Midbrain (tissue), 1 donor: ENCODE measurements at regions not wholly inside any gene's neighbourhood (a gene's known extent, or its start where the extent isn't known, plus 50 kb on each side); places are given as distances from the start of the nearest gene placed in this dataset.
"Not testable (repeated sequence)": the region's sequence is repeated elsewhere in the genome, so short reads cannot be mapped to it uniquely, and the experiment has no call there.

ENCODE experiments used
- DNase-seq: peaks from one replicate; lab custom pipeline; 2025; lab: John Stamatoyannopoulos, UW

DNA sequence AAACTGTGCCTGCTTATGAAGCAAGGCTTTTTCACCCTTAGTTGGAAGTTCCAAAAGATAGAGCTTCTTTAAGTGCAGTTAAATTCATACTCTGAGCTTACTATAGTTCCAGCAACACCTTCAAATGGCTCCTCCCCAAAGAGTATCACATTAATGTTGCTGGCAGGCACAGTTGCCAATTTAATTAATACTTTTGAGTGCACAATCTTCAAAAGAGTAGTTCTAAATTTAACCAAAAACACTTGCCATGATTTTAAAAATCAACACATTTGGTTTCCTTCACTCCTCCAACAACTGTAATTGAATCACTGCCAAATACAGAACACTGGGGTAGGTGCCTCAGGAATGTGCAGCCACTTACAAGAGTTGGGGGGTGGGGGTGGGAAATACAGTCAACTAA lies 150.6 kb upstream of the UBE2E3 start:
- DNase-seq: no peak

DNA sequence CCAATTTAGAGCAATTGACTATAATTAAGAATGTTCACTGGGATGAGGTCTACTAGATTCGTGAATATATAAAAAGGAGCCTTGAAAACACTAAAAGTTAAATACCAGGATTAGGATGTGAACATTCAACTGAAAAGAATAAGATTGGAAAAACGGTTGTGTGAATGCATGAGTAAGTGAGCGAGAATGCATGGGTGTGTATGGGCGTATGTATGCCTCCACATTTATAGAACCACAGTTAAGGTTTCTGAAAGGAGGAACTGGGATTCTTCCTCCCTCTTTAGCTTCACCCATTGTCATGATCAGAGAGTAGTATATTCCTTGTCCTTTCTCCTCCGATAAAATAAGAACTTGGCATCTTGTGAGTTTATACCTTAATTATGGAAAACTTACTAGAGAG lies 151.1 kb upstream of the UBE2E3 start:
- DNase-seq: no peak

DNA sequence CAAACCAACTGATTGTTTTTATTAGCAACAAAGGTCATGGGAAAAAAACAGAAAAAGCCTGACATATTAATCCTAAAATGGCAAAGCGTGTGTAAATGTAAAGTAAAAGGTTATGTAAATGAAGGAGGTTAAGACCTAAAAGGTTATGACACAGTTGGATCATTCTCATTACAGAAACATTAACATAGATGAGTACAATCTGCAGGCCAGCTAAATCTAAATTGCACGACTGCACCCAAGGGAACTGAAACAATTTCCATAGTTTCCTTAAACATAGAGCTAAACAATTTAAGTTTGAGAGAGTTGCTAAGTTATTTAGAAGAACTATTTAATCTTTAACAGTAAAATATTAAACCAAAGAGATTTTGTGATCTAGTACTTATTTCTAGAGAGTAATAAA lies 151.6 kb upstream of the UBE2E3 start:
- no peak for DNase-seq

DNA sequence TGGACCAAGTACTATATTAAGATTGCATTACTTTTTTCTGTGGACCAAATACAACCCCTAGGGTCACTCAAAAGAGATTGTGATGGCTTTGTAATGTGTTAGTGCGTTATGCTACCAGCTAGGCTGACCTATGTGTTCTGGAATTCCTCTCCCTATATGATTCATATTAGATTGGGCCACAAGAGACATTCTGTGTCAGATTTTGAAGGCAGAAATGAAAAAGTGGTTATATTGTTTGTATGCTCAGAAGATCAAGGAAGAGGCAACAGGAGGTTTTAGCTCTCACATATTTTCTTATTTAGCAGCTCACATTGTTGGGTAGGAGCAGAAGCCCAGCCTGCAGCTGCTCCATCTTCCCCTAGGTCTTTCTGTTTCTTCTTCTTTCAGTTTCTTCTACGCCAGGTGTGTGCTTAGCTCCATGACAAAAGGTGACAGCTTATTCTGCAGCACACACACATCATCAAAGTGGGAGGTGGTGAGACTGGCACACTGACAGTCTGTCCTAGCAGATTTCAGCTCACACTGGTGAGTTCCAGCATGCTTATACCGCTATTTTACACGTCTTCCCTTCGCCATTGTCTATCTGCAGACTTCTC lies 156.8 kb upstream of the UBE2E3 start:
- no peak for DNase-seq

DNA sequence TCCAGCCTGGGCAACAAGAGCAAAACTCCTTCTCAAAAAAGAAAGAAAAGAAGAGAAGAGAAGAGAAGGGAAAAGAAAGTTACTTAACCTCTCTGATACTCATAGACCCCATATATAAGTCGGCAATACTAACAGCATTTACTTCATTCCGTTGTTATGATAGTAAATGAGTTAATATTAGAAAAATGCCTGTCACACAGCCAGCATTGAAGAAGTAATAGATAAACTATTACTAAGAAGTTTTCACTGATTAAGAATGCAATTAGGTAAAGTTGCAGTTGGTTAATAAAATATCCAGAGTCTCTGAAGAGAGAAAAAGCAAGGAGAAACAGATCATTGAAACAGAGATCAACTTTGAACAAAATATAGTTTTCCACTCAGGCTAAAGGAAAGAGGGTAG lies 161.3 kb upstream of the UBE2E3 start:
- DNase-seq: no peak

DNA sequence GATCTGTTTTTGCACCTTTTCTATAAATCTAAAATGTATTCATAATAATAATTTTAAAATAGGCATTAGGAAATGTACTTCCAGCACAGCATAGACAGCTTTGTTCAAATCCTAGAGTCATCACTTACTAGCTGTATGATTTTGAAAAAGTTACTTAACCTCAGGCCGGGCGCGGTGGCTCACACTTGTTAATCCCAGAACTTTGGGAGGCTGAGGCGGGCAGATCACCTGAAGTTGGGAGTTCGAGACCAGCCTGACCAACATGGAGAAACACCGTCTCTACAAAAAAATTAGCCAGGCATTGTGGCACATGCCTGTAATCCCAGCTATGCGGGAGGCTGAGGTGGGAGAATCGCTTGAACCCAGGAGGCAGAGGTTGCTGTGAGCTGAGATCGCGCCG lies 161.7 kb upstream of the UBE2E3 start:
- DNase-seq: not testable (repeated sequence)

DNA sequence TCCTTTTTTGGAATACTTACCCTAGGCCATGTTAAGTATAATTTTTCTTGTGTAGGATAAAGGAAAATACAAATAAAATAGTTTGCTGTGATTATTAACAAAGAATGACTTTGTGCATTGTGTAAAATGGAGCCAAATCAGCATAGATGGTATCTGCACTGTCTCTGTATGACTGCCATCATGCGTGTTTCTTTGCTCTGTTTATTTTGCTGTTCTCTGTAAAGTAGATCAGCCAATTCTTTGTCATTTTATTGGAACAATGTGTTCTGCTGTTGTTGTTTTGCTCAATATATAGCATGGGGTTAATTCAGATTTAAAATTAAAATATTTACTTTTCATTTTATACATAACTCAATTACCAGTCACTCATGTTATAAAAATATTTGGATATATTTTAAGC lies 181.3 kb upstream of the UBE2E3 start:
- no peak for DNase-seq

DNA sequence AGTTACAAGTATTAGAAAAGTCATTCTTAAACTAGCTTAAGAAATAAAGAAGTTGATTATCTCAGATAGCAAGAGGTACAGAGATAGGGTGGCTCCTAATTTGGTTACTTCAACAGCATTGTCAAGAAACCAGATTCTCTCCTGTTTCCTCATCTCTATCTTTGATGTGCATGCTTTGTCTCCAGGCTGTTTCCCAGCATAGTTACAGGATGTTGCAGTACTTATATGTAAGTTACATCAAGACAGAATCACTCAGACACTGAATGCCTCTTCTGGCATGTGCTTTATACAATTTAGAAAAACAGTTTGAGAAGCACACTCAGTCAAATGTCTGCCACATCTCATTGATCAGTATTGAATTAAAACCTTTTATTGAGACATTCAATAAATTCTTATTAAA lies 189.5 kb upstream of the UBE2E3 start:
- no peak for DNase-seq

DNA sequence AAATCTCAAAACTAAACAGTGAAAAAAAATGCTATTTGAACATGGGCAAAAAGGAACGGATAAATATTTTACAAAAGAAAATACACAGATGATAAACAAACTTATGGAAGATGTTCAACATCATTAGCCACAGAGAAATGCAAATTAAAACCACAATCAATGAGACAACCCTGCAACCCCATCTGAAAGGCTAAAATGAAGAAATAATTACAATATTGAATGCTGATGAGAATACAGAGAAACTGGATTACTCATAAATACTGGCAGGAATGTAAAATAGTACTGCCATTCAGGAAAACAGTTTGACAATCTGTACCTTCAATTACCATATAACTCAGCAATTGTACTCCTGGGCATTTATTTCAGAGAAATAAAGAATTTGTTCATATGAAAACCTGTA lies 193.1 kb upstream of the UBE2E3 start:
- no peak for DNase-seq

DNA sequence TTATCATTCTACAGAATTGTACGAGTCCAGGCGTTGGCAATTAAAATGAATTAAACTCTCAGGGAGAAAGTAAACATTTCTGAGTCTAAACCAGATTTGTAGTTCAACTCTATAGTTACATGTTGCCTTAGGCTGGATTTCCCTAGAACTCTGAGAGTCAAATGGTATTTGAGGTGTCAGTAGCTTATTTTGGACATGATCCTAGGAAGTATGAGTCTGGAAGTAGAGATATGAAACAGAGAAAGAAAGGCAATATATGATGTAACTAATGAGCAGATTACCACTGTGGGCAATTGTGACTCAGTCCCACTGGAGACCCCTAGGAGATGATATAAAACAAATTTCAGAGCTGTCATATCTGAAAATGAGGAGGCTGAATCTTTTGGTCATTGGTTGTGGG lies 199.1 kb upstream of the UBE2E3 start:
- DNase-seq: no peak

DNA sequence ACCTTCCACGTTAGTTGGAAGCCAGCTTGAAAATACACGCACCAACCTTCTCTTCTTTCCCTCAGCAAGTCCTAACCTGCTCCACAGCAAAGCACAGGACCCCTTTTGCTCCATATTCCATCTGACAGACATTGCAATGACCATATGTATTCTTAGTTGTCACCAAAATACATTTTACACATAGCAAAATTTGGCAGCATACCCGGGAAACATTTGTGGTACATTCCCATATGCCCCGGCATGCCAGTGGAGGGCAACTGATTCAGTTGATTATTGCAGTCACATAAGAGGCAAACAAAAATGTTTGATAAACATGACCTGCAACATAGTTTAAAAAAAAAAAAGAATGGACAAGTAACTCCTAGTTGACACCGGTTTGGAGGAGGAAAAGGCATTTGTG lies 202.1 kb upstream of the UBE2E3 start:
- no peak for DNase-seq

DNA sequence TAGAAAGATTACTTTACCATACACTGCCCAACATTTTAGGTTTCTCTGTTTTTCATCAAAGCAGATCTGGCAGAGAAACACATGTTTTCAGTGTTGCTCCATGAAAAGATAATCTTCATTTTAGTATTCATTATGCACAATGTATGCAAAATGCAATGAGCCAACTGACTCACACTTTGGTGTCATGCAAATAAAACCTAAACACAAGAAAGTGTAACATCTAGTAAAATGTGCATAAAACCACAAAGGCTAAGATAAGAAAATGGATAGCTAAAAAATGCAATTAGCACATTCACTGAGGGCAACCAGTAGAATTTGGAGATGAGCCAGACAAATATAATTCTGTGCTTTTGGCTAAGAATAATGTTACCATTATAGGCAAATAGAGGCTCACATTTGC lies 203.5 kb upstream of the UBE2E3 start:
- no peak for DNase-seq

DNA sequence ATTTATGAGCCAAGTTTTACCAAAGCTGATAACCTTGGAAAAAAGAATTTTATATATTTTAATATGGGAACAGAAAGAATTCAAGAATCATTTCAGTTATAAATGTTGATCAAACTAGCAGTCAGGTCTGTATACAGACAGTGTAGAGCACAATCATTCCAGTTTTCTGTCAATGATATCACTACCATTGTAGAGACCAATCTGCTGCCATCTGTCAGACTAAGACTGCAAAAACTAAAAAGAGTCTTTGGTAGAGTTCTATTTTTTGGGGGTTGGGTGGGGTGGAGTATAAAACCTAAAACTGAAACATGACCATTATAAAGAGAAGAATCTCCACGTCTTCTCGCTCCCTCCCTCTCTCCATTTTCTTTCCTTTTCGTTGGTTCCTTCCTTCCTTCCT lies 204.7 kb upstream of the UBE2E3 start:
- DNase-seq: no peak

DNA sequence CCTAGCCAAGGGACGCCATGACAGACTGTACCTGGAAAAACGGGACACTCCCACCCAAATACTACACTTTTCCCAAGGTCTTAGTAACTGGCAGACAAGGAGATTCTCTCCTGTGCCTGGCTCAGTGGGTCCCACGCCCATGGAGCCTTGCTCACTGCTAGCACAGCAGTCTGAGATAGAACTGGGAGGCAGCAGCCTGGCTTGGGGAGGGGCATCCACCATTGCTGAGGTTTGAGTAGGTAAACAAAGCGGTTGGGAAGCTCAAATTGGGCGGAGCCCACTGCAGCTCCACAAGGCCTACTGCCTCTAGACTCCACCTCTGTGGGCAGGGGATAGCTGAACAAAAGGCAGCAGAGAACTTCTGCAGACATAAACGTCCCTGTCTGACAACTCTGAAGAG lies 215.1 kb upstream of the UBE2E3 start:
- DNase-seq: not testable (repeated sequence)

DNA sequence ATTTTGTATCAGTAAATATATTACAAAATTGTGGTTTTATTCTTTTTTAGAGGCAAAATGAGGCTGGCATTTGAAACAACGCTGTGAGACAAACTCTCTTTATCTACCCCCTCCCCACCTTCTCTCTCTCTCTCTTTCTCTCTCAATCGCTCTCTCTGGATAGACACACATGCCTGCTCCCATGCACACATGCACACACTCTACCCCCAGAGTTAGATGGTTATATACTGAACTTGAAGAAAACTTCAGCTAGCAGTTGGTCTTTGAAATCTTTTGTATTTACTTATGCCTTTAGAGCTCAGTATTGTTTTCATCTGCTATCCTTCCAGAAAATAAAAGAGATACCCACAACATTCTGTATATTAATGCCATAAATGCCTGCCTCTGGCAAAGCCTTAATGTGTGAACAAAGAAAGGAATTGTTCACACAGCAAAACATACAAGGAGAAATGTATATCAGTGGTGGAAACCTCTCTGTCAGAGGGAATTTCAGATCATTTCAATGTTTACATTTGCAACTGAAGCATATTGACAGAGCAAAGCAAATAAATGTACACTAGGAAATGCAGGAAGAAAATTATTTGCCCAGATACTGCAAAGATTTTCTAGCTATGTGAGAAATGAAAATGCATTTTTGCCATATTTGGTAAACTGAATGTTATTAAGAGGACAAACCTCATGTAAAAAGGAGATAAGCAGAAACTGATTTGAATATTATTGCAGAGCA lies 217.0 kb upstream of the UBE2E3 start:
- DNase-seq: no peak

DNA sequence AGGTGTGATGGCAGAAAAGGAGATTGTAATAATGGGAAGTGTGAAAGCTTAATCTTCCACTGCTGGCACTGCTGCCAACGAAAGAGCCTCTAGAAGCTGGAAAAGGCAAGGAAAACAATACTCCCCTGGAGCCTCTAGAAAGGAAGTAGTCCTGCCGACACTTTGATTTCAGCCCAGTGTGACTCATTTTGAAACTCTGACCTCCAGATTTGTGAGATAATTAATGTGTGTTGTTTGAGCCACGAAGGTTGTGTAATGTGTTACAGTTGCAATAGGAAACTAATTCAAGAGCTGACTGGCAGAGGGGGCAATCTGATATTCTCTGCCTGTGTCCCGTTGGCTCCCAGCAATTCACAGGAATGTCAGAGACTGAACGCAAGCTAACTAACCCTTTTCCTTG lies 219.2 kb upstream of the UBE2E3 start:
- DNase-seq: no peak

DNA sequence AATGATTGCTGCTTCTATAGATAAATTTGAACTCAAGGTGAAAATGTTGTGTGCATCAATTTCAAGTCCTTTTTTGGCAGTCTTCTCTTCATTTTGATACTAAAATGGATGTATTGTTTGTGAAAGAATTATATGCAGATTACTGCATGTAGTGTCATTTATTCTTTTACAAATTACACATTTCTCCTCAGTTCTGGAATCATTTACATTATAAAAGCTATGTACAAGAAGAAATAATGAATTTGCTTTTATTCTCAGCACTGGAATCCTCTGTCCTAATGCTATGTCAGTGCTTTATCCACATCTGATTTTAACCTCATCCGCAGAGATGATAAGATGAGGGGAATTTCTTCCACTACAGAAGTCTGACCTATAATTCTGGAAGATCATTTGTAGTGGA lies 220.8 kb upstream of the UBE2E3 start:
- no peak for DNase-seq

DNA sequence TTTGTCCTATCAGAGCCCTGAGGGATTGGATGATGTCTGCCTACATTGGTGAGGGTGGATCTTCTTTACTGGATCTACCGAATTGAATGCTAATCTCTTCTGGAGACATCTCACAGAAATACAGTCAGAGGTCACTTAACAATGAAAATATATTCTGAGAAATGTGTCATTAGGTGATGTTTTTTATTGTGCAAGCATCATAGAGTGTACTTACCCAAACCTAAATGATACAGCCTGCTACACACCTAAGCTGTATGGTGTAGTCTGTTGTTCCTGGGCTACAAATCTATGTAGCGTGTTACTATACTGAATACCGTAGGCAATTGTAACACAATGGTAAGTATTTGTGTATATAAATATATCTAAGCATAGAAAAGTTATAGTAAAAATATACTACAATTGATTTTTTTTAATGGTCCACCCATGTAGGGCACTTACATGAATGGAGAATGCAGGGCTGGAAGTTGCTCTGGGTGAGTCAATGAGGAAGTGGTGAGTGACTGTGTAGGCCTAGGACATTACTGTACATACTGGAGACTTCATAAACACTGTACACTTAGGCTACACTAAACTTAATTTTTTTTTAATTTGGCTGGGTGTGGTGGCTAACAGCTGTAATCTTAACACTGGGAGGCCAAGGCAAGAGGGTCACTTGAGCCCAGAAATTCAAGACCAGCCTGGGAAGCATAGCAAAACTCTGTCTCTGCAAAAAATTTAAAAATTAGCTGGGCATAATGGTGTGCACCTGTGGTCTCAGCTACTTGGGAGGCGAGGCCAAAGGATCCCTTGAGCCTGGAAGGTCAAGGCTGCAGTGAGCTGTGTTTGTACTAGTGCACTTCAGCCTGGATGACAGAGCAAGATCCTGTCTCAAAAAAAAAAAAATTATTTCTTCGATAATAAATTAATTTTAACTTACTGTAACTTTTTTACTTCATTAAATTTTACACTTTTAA lies 226.3 kb upstream of the UBE2E3 start:
- no peak for DNase-seq

DNA sequence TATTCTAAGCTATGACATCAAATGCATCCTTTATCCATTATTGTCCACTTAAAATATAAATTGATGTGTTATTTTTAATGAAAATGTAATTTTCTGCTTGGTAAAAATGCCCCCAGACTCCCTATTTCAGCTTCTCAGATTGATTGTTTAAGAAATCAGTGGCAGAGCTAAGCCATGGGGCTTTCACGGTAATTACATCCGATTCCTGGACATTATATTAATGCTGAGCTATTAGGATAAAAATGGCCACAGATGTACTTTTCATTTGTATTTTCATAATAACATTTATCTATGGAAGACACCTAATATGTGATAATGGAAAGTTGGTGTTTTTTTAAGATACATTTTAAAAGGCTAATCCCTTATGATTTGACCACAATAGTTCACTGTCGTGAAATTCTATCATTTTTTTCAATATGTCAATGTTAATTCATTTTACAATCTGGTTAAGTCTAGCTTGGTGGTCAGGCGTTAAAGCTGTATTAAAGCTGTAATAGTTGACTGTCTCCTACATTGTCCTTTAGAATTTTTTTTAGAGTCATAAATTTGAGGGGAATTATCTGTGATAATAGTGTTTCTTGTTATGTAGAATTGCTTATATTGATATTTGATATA lies 229.0 kb upstream of the UBE2E3 start:
- DNase-seq: no peak

DNA sequence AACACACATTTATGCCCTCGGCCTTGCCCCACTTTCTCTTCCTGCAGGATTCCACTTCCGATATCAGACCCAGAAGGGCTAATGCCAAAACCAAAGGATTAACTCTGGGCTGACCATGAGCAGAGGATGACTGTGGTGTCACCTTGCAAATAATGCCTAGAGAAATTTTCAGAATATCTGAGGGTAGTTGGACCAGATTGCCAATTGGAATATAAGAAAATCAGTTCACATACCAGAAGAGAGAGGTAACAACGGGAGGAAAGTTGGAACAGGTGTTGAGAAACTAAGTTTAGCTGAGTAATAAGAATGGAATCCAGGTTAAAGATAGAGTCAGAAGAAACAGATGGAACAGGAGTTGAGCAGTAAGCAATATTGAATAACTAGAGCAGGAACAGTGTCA lies 232.7 kb upstream of the UBE2E3 start:
- DNase-seq: no peak

DNA sequence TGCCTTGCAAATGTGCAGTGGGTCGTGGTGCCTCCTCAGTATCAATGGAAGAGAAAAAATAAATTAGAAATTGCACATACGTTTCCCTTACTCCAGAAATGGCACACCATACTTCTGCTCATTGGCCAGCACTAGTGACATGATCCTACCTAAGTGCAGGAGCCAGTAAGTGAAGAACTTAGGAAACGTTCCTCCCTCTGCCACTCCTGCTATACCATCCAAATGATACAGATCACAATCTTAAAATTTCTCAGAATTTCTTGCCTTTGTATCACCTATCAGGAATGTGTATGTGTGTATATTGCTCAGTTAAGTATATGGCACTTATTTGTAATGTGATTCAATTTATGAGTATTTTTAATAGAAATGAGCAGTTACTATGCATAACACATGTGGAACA lies 237.0 kb upstream of the UBE2E3 start:
- DNase-seq: no peak

DNA sequence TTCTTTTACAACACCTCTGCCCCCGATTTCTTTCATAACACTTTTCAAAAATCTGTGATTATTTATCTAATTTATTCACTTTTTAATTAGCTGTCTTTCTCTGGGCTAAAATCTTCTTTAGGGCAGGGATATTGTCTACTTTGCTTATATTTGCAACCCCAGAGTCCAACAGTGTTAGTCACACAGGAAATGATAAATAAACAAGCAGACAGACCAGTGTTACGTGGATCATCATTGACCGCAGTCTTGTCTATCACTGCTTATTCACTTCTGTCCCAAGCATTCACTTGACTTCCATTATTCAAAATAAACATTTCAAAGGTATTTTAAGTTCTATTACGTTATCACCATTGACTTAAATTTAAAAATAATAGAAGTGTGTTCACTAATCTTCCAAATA lies 237.6 kb upstream of the UBE2E3 start:
- DNase-seq: no peak

DNA sequence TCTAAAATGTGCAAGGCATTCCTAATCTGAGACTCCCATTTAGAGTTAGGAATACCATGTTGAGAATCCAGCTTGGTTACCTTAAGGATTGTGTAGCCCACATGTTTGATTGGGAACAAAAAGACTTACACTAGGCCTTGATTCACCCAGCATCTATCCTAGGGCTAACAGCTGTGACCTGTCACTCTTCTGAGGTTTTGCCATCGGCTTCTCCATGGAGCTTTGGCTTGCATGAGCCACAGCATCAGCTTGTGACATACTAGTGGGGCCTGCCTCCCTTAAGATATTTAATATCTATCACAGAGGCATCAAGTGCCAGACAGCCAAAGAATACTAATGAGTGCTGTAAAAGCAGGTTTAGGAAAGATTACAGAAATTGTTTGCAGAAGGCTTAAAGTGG lies 241.3 kb upstream of the UBE2E3 start:
- DNase-seq: no peak
